GM12874 (cell line): ENCODE measurements at regions not wholly inside any gene's neighbourhood (a gene's known extent, or its start where the extent isn't known, plus 50 kb on each side); places are given as distances from the start of the nearest gene placed in this dataset.

Source experiments
- TF ChIP-seq, protein P1 (sequence below): IDR thresholded peaks from 2 replicates; pipeline ENCODE4 v1.5.1; 2011; ENCODE audit warnings: low read depth, mild to moderate bottlenecking, control low read depth, low read length, moderate library complexity; ENCODE audit not compliant: insufficient read depth

DNA sequence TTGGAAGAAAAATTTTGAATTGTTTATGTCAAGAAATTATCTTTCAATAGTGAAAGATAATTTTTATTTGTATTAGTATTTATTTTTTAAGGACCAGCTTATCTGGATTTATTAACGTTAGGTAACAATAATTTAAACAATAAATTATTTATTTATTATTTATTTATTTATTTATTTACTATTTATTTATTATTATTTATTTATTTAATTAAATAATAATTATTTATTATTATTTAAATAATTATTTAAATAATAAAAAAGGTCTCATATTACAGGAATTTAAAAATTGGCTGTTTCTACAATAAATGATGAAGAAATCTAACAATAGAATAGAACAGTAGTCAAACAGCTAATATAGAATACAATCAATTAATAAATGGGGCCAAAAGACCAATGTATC is 618.7 kb upstream of the BRINP3 start:
- TF ChIP-seq, protein P1, sequence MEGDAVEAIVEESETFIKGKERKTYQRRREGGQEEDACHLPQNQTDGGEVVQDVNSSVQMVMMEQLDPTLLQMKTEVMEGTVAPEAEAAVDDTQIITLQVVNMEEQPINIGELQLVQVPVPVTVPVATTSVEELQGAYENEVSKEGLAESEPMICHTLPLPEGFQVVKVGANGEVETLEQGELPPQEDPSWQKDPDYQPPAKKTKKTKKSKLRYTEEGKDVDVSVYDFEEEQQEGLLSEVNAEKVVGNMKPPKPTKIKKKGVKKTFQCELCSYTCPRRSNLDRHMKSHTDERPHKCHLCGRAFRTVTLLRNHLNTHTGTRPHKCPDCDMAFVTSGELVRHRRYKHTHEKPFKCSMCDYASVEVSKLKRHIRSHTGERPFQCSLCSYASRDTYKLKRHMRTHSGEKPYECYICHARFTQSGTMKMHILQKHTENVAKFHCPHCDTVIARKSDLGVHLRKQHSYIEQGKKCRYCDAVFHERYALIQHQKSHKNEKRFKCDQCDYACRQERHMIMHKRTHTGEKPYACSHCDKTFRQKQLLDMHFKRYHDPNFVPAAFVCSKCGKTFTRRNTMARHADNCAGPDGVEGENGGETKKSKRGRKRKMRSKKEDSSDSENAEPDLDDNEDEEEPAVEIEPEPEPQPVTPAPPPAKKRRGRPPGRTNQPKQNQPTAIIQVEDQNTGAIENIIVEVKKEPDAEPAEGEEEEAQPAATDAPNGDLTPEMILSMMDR = no peak

DNA sequence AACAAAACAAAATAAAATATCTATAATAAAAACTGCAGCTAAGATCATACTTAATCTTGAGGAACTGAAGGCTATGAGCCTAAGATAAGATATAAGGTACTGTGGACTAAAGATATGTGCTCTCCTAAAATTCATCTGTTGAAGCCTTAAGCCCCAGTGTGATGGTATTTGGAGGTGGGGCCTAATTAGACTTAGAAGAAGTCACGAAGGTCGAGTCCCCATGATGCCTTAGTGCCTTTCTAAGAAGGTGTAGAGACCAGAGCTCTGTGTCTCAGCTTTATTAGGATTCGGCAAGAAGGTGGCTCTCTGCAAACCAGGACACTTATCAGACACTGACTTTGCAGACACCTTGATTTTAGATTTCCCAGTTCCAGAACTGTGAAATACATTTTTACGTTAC is 622.0 kb upstream of the BRINP3 start:
- TF ChIP-seq, protein P1 = no peak

DNA sequence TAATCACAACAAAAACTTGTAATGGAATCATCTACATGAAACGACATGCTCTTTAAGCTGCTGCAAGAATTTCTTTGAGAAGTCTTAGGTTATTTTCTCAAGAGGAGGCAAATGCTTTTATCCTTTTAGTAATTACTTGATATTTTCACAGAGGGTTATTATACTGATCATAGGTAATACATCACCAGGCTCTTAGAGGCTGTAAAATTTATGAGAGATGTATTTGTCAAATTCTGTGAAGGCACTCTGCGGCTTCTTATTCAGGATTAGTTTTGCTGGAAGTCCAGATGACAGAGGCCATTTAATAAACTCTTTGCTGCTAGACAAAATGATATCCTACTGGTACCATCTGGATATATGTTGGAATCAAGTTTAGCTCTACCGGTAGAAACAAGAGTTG is 624.3 kb upstream of the BRINP3 start:
- TF ChIP-seq, protein P1 = no peak

DNA sequence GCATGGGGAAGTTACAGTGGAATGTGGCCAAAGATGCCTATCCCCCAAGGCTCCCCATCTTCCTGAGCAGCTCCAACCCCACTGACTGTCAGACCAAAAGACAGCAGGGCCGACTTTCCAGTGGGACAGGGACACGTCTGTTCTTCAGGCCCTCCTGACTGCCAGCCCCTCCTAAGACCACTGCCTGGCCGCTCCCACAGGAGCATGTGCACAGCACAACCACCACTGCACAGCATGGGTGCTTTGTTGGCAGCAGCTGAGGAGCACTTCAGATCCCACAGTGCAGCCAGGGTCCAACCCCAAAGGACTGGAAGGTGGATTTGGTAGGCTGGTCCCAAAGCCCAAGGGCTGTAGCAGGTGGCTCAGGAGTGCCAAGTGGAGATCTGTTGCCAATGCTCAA is 648.3 kb upstream of the BRINP3 start:
- TF ChIP-seq, protein P1 = no peak

DNA sequence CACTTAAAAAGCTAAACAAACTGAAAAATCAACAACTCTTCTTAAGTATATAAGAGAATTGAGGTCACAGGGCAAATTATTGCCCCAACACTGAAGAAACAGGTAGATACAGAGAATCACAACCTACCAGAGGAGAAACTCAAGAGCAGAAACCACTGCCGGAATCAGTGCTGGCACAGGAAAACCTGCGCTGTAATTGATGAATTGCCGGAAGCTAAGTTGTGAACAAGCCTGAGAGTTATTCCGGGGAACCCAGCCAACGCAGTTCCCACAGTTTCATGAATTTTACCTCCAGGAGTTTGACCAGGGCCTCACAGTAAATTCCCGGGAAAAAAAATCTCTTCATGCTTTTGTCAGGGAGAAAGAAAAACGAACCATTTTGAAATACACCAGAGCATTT is 657.1 kb upstream of the BRINP3 start:
- TF ChIP-seq, protein P1 = no peak

DNA sequence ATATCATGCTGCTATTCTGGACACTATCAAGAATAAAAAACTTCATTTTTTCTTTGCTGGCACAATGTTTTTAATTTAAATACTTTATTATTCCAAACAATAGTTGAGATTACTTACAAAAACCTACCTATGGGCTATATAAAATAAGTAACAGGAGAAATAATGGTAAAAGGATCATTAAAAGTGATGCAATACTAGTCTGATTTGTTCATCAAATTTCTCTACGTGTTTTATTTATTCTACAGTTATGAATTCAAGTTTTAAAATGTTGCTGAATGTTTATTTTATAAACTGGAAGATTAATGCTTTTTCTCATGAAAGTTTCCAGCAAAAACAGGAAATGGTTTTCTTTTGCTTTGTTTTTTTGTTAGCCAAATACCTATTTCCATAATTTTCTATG is 662.4 kb upstream of the BRINP3 start:
- TF ChIP-seq, protein P1 = no peak

DNA sequence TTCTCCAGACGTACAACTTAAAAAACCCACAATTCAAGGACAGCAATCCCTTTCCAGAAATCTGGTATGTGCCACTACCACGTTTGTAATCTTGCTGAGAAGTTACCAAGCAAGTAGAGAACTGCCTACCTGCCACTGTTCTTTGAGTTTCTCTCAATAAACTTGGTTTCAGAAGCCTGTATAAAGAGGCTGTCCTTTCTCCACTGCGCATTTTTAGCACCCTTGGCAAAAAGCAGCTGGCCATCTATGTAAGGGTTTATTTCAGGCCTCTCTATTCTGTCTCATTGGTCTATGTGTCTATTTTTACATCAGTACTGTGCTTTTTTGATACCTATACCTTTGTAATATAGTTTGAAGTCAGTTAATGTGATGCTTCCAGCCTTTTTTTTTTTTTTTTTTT is 665.1 kb upstream of the BRINP3 start:
- TF ChIP-seq, protein P1 = no peak

DNA sequence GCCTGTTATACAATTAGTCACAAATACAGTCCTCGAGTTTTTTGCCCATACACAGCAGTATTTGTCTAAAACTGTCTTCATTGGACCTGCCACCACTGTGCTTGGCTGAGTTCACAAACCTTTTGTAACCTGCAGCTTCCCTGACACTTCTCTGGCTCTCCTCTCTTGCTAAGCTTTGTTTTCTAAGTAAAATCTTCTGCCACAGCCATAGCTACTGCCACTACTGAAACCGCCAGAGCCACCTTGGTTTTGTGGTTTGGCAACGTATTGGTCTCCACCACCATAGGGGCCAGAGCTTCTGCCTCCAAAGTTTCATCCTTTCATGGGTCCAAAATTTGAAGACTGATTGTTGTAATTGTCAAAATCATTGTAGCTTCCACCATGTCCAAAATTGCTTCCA is 668.2 kb upstream of the BRINP3 start:
- TF ChIP-seq, protein P1 = no peak
